T-helper 1 cell treated with Interleukin-12 subunit alpha and Interleukin-12 subunit beta and Interleukin-4 antibody, amounts not matched to agents 30 ng/mL and 1 ng/mL, for 36 hours (primary cell): ENCODE measurements at regions not wholly inside any gene's neighbourhood (a gene's known extent, or its start where the extent isn't known, plus 50 kb on each side); places are given as distances from the start of the nearest gene placed in this dataset.
"Not testable (repeated sequence)": the region's sequence is repeated elsewhere in the genome, so short reads cannot be mapped to it uniquely, and the experiment has no call there.

Source experiments
- intact Hi-C: fragments of 100-400 bp; cut with micrococcal nuclease; formaldehyde crosslinking; loops from one replicate; pipeline ENCODE4 v1.15.1; 2024

DNA sequence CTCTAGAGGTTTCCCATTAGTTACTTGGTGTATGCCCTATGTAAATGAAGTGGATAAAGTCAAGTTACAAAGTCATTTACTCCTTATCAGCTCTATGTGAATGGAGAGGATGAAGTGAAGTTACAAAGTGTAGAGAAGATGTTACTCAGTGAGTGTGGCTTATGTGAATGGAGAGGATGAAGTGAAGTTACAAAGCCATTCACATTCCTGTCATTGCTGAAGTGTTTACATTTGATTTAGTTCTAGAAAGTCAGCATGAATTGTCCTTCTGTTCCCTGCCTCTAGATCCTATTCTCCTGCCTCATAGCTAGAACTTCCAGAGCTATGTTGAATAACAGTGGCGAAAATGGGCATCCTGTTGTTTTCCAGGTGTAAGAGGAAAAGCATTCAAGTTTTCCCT lies 880.1 kb downstream of the DNAJB9 start:
- intact Hi-C loops, result no loop called here

- intact Hi-C loops, result no loop called here
Measured at GRCh38 chr7:109456116-109456515, 886.4 kb downstream of the DNAJB9 start.

DNA sequence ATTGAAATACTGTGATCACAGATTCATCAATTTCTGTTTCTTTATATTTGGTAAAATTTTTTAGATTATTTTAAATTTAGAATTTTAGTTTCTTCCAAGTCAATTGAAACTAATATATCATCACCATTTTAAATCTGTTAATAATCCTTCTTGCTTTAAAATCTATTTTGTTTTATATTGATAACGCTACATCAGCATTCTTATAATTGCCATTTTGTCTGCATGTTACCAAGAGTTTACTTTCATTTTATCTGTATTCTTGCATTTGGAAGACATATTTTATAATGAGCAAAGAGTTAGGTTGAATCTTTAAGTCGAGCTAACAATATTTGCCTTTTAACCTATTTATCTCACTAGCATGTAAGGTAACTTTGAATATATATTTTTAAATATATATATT lies 890.6 kb downstream of the DNAJB9 start:
- intact Hi-C loops, result no loop called here

- intact Hi-C loops, result no loop called here
Measured at GRCh38 chr7:109462171-109462570, 892.5 kb downstream of the DNAJB9 start.

DNA sequence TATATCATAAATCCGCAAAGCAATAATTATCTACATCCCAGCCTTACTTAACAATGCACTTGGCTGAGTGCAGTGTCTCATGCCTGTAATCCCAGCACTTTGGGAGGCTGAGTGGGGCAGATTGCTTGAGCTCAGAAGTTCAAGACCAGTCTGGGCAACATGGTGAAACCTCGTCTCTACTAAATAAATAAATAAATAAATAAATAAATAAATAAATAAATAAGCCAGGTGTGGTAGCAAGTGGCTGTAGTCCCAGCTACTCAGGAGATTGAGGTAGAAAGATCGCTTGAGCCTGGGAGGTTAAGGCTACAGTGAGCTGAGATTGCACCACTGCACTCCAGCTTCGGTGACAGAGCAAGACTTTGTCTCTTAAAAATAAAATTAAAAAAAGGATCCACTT lies 898.1 kb downstream of the DNAJB9 start:
- intact Hi-C loops, result not testable (repeated sequence)

DNA sequence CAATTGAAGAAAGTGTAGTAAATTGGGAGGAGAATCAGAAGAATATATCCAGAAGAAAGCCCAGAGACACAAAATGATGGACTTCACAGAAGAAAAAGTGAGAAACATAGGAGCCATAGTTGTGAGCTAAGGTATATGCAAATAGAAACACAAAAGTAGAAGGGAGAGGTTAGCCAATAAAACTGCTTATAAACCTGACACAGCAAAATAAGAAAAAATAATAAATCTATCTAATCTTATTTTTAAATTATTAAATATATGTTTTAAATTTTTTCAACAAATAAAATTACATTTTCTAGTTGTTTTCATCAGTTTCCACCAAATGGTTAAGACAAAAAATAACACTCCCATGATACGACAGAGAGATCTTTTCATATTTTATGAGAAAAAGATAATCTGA lies 903.5 kb downstream of the DNAJB9 start:
- intact Hi-C loops, result no loop called here

GRCh38 chr7:109476409-109476808 lies 906.7 kb downstream of the DNAJB9 start:
- intact Hi-C loops, result no loop called here

- intact Hi-C loops, result no loop called here
Measured at GRCh38 chr7:109479388-109479787, 909.7 kb downstream of the DNAJB9 start.

DNA sequence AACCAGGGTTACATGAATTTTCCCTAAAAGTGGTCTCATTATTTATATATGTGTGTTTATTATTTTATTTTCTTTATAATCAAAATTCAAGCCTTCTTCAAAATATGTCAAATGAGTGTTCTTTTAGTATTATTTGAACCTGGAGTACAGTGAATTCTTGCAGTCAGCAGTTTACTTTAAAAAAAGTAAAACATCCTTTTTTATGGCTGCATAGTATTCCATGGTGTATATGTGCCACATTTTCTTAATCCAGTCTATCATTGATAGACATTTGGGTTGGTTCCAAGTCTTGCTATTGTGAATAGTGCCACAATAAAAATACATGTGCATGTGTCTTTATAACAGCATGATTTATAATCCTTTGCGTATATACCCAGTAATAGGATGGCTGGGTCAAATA lies 920.9 kb downstream of the DNAJB9 start:
- intact Hi-C loops, result not testable (repeated sequence)

- intact Hi-C loops, result no loop called here
Measured at GRCh38 chr7:109497053-109497452, 927.4 kb downstream of the DNAJB9 start.

- intact Hi-C loops, result no loop called here
Measured at GRCh38 chr7:109498131-109498530, 928.5 kb downstream of the DNAJB9 start.

DNA sequence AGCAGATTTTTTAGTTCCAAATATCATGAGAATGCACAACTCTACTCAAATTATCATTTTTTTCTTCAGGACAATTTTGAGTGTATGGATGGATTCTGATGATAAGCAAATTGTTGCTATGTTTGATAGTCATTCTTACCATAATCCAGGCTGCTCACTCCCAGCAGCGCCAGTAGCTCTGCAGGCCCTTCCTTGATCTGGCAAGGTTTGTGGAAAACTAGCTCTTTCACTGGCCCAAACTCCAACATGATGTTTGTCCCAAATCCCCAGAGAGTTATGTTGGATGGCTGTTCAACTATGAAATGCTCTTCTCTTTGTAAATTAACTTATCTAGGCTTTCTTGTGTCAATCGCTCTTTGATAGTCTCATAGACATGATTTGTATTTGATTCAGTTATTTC lies 933.7 kb downstream of the DNAJB9 start:
- intact Hi-C loops, result no loop called here

DNA sequence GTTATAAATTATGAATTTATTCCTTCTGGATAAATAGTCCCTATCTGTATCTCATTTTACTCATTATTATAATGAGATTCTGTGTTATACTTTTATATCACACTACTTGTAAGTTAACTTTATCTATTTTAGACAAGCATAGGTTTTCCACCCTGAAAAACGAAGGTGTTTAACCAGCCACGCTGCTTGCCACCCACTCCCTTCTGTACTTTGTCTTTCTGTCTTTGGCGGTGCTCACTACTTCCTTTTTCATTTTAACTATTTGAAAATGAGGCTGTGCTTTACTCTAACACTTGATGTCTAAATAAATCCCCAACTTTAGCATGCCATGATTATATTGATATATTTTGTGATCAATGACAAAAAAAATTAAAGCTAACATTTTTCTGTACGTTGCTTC lies 952.9 kb downstream of the DNAJB9 start:
- intact Hi-C loops, result no loop called here

DNA sequence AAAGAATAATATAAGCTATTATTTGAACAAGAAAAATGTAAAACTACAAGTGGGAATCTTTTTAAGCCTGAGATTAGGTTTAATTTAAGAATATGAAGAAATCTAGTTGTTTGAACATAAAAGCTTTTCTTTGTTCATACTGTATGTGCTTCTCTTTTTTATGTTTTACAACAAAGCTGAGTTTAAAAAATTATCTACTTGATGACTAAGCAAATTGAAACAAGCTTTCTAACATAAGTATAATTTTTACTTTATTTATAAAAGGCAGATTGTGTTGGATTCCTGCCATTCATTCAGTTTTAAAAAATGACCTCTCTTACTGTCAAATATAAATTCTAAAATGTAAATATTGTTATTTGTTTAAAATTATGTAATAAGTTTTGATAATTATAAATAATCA lies 958.2 kb downstream of the DNAJB9 start:
- intact Hi-C loops, result no loop called here

DNA sequence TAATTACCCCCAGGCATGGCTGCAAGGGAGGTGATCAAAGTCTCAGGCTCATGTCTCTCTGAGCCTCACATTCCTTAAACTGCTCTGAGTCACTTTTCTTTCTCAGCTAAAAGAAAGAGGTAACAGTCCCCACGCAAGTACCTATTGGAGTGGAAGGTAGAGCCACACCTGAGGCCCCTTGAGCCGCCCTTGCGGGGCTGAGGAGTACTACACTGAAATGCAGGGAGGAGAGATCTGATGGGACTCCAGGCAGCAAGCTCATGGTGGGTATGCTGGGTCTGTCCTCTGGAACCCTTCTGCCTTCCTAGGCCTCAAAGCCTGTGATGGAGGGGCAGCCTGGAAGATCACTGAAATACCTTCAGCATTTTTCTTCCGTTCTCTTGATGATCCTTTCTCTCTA lies 960.0 kb downstream of the DNAJB9 start:
- intact Hi-C loops, result no loop called here

DNA sequence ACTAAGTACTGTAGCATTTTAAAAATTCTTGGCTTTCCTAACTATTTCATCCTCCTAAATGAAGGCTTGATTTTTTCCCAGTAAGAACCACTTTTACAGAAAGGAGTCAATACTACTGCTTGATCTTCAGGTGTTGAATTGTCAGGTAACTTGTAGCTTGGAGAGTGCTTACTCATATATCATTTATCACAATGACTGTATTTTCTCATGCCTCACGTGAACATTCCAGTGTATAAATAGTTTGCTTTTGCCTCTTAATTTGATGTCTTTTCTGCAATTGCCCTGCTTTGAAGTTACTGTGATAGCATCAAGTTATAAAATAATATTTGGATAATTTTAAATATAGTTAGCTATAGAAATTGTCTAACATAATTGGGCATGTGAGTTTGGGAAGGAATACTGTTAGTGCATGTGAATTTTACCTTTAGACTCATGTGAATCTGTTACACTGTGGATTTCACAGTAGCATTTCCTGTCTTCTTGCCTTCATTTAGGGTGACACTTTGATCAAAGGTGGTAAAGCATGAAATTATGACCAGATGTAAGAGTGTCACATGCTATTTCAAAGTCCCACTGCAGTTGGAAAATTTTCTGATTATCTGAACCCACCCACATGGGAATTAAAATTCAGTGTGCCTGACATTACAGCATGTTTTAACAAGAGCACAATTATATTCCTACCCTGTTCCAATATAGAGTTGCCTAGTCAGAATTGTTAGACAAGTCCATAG lies 962.8 kb downstream of the DNAJB9 start:
- intact Hi-C loops, result no loop called here

GRCh38 chr7:109545686-109546085 lies 976.0 kb downstream of the DNAJB9 start:
- intact Hi-C loops, result no loop called here

- intact Hi-C loops, result no loop called here
Measured at GRCh38 chr7:109549471-109550193, 980.0 kb downstream of the DNAJB9 start.

GRCh38 chr7:109552017-109552416 lies 982.3 kb downstream of the DNAJB9 start:
- intact Hi-C loops, result no loop called here

DNA sequence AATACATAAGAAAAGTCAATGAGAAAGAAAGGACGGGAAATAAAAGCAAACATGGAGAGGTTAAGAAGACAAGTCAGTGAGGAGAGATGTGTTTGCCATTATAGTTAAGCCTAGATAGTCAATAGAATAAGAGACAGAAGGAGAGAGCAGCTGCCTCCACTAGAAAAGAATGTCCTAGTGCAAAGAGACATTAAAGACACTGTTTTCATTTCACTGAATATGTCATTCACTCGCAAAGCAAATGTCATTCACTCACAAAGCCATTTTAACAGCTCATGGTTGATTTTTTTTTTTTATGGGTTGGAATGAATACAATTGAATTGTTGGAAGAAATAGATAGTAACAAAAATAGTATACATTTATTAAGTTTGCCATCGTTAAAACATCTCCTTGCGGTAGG lies 1007.6 kb downstream of the DNAJB9 start:
- intact Hi-C loops, result no loop called here

DNA sequence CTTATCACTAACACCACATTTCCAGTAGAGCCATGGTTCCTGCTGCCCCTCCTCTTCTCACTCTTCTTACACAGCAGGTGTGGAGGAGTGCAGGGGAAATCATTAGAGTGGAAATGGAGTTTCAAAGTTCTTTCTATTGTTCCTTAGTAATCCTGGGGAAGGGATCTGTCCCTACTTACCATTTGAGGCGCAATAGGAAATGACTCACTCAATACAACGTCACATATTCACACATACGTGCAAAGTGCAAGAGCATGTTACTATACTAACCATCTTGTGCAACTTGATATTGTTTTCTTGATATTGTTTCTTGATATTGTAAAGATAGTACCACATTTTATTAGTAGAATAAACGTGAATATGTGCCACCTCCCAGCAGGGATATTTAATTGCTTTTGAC lies 1010.2 kb downstream of the DNAJB9 start:
- intact Hi-C loops, result no loop called here

- intact Hi-C loops, result no loop called here
Measured at GRCh38 chr7:109582211-109582610, 1012.5 kb downstream of the DNAJB9 start.

DNA sequence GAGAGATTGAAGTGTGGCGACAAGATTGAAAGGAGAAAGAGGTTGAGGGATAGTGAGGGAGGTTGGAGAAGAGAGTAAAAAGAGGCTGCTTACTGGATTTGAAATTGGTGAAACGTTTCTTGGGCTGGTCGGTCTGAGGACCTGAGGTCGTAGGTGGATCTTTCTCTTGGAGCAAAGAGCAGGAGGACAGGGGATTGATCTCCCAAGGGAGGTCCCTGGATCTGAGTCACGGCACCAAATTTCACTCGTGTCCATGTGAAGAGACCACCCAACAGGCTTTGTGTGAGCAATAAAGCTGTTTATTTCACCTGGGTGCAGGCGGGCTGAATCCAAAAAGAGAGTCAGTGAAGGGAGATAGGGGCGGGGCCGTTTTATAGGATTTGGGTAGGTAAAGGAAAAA lies 1027.3 kb downstream of the DNAJB9 start:
- intact Hi-C loops, result not testable (repeated sequence)
